Caco-2 (cell line): ENCODE measurements at regions not wholly inside any gene's neighbourhood (a gene's known extent, or its start where the extent isn't known, plus 50 kb on each side); places are given as distances from the start of the nearest gene placed in this dataset.

Source experiments
- BruUV-seq: library from RNA; stranded (reverse); fragments of 400-500 nt; replicated peaks from 2 replicates; lab custom pipeline; 2021; lab: Mats Ljungman, UMichigan
- CTCF ChIA-PET: fragments of 300-600 bp; sonication (Branson Sonifier 250); formaldehyde crosslinking; loops from one replicate; lab custom pipeline; 2022; ENCODE audit warnings: antibody characterized with exemption; lab: Charles Lee
- POLR2A ChIA-PET: fragments of 300-600 bp; sonication (Branson Sonifier 250); formaldehyde crosslinking; loops from one replicate; lab custom pipeline; 2022; ENCODE audit warnings: antibody characterized with exemption; lab: Charles Lee
- DNase-seq, 2 experiments: peaks; one replicate each; pipeline versions ENCODE4 v3.0.0 to v3.0.0-alpha.2; 2020 to 2022
- H3K27me3 ChIP-seq: replicated peaks from 2 replicates; pipeline ENCODE4 v1.6.0; 2011; ENCODE audit warnings: low read length; ENCODE audit not compliant: control insufficient read depth, insufficient read depth
- H3K36me3 ChIP-seq: 2 replicates; pipeline ENCODE4 v1.5.1; 2011; ENCODE audit warnings: low read length; ENCODE audit not compliant: control insufficient read depth, insufficient read depth
- H3K4me1 ChIP-seq: fragments of 250-450 bp; sonication (Bioruptor Pico); 2 replicates; pipeline ENCODE4 v1.5.1; 2020; ENCODE audit warnings: mild to moderate bottlenecking
- H3K4me3 ChIP-seq: 2 replicates; pipeline ENCODE4 v1.5.1; 2011; ENCODE audit warnings: low read depth, mild to moderate bottlenecking, control low read depth, low read length
- H3K9me3 ChIP-seq: fragments of 250-450 bp; sonication (Bioruptor Pico); 2 replicates; pipeline ENCODE4 v1.5.1; 2020; ENCODE audit warnings: mild to moderate bottlenecking, moderate library complexity
- H3K27ac Mint-ChIP-seq: one replicate; pipeline ENCODE4 v1.8.0; 2022; ENCODE audit warnings: mixed read lengths; ENCODE audit not compliant: unreplicated experiment
- H3K27me3 Mint-ChIP-seq: one replicate; pipeline ENCODE4 v1.8.0; 2022; ENCODE audit warnings: mixed read lengths; ENCODE audit not compliant: insufficient read depth, unreplicated experiment
- H3K36me3 Mint-ChIP-seq: one replicate; pipeline ENCODE4 v1.8.0; 2022; ENCODE audit warnings: mild to moderate bottlenecking, mixed read lengths; ENCODE audit not compliant: insufficient read depth, unreplicated experiment
- H3K4me1 Mint-ChIP-seq: one replicate; pipeline ENCODE4 v1.8.0; 2022; ENCODE audit warnings: low read depth, mixed read lengths; ENCODE audit not compliant: unreplicated experiment
- H3K4me3 Mint-ChIP-seq: one replicate; pipeline ENCODE4 v1.8.0; 2022; ENCODE audit warnings: mild to moderate bottlenecking, moderate library complexity, mixed read lengths; ENCODE audit not compliant: unreplicated experiment
- H3K9me3 Mint-ChIP-seq: one replicate; pipeline ENCODE4 v1.8.0; 2022; ENCODE audit warnings: mixed read lengths; ENCODE audit not compliant: unreplicated experiment
- CTCF ChIP-seq, 2 experiments: fragments of 200-600 bp in 1 of 2; IDR thresholded peaks; 1 replicate in 1 of 2; 2 replicates in 1 of 2; pipeline versions ENCODE4 v1.5.1 to v1.8.0; 2011 to 2022; ENCODE audit warnings: antibody characterized with exemption in 1 of 2, control low read depth in 1 of 2, inconsistent platforms in 1 of 2, low read depth in 1 of 2, low read length in 1 of 2, mild to moderate bottlenecking in 1 of 2, moderate library complexity in 1 of 2; ENCODE audit not compliant: insufficient read depth in 1 of 2, severe bottlenecking in 1 of 2, unreplicated experiment in 1 of 2
- intact Hi-C: fragments of 100-400 bp; cut with micrococcal nuclease; formaldehyde crosslinking; loops from one replicate; pipeline ENCODE4 v1.10.0; 2022; ENCODE audit not compliant: unreplicated experiment

- H3K4me3 ChIP-seq, result no peak overlapping the region
- Mint-ChIP-seq H3K27me3 (peaks cover 3% of the 10 kb centered on the region), H3K4me1 (no peaks in the 10 kb centered on the region), H3K27ac (no peak overlapping the region), H3K4me3 (no peak overlapping the region), H3K9me3 (no peaks in the 10 kb centered on the region), H3K36me3 (no peaks in the 10 kb centered on the region)
- no peak for DNase-seq
- no peaks in the 10 kb centered on the region for H3K9me3 ChIP-seq
- ChIA-PET CTCF (no interaction called here), POLR2A (no interaction called here)
- no peaks in the 10 kb centered on the region for H3K27me3 ChIP-seq
- TF ChIP-seq CTCF (IDR thresholded peaks at IDR 0.05; ENCODE audit: insufficient read depth in 1 of 2, low read depth in 1 of 2, low read length in 1 of 2, severe bottlenecking in 1 of 2, unreplicated experiment in 1 of 2), result no peak
- BruUV-seq, result no TSS peak
- intact Hi-C loops, result no loop called here
- no peaks in the 10 kb centered on the region for H3K36me3 ChIP-seq
- H3K4me1 ChIP-seq, result no peaks in the 10 kb centered on the region
These were observed 1174.2 kb downstream of the DIAPH3 start for GRCh38 chr13:58989556-58989955.

GRCh38 chr13:58991826-58992477 lies 1171.8 kb downstream of the DIAPH3 start:
- no peaks in the 10 kb centered on the region for H3K27me3 Mint-ChIP-seq
- Histone ChIP-seq H3K27me3 (no peaks in the 10 kb centered on the region), H3K4me1 (no peaks in the 10 kb centered on the region), H3K4me3 (no peak overlapping the region), H3K9me3 (no peaks in the 10 kb centered on the region), H3K36me3 (no peaks in the 10 kb centered on the region)
- no peak overlapping the region for H3K4me3 Mint-ChIP-seq
- ChIA-PET CTCF (no interaction called here), POLR2A (no interaction called here)
- H3K27ac Mint-ChIP-seq, result no peak overlapping the region
- intact Hi-C loops, result no loop called here
- H3K36me3 Mint-ChIP-seq, result no peaks in the 10 kb centered on the region
- no peak for DNase-seq
- no TSS peak for BruUV-seq
- TF ChIP-seq CTCF (IDR thresholded peaks at IDR 0.05; ENCODE audit: insufficient read depth in 1 of 2, low read depth in 1 of 2, low read length in 1 of 2, severe bottlenecking in 1 of 2, unreplicated experiment in 1 of 2), result no peak
- H3K9me3 Mint-ChIP-seq, result no peaks in the 10 kb centered on the region
- H3K4me1 Mint-ChIP-seq, result no peaks in the 10 kb centered on the region

- intact Hi-C loops, result no loop called here
- H3K9me3 Mint-ChIP-seq, result no peaks in the 10 kb centered on the region
- DNase-seq, result no peak
- Histone ChIP-seq H3K9me3 (no peaks in the 10 kb centered on the region), H3K4me3 (no peak overlapping the region), H3K27me3 (no peaks in the 10 kb centered on the region), H3K4me1 (no peaks in the 10 kb centered on the region), H3K36me3 (no peaks in the 10 kb centered on the region)
- CTCF ChIA-PET, result no interaction called here
- H3K27ac Mint-ChIP-seq, result no peak overlapping the region
- no peaks in the 10 kb centered on the region for H3K4me1 Mint-ChIP-seq
- no peak for TF ChIP-seq CTCF (IDR thresholded peaks at IDR 0.05; ENCODE audit: insufficient read depth in 1 of 2, low read depth in 1 of 2, low read length in 1 of 2, severe bottlenecking in 1 of 2, unreplicated experiment in 1 of 2)
- POLR2A ChIA-PET, result no interaction called here
- H3K27me3 Mint-ChIP-seq, result no peaks in the 10 kb centered on the region
- H3K4me3 Mint-ChIP-seq, result no peak overlapping the region
- H3K36me3 Mint-ChIP-seq, result no peaks in the 10 kb centered on the region
- no TSS peak for BruUV-seq
These were observed 1171.2 kb downstream of the DIAPH3 start for GRCh38 chr13:58992478-58993042.
